GM23338 (cell line): ENCODE measurements at regions not wholly inside any gene's neighbourhood (a gene's known extent, or its start where the extent isn't known, plus 50 kb on each side); places are given as distances from the start of the nearest gene placed in this dataset.

ENCODE experiments used
- ATAC-seq: fragments of 200-7000 bp; cut with Tn5 transposase; 3 replicates; pipeline ENCODE4 v1.9.1; 2020
- DNase-seq: peaks from one replicate; pipeline ENCODE4 v3.0.0-alpha.2; 2015; ENCODE audit warnings: low spot score
- H2AFZ ChIP-seq: fragments of 200-600 bp; sonication (generic); 2 replicates; pipeline ENCODE4 v1.8.0; 2016; ENCODE audit warnings: antibody characterized with exemption, mild to moderate bottlenecking, moderate library complexity
- H3F3A ChIP-seq: fragments of 200-600 bp; sonication (generic); replicated peaks from 2 replicates; pipeline ENCODE4 v1.8.0; 2017; ENCODE audit warnings: antibody characterized with exemption, mixed run types, low read depth
- H3K27ac ChIP-seq: fragments of 200-600 bp; sonication (generic); 2 replicates; pipeline ENCODE4 v1.6.1; 2016; ENCODE audit warnings: low read depth
- H3K27me3 ChIP-seq: fragments of 200-600 bp; sonication (generic); 2 replicates; pipeline ENCODE4 v1.8.0; 2016; ENCODE audit warnings: mild to moderate bottlenecking, mixed run types, moderate library complexity; ENCODE audit not compliant: insufficient read depth
- H3K36me3 ChIP-seq: fragments of 200-600 bp; sonication (generic); 2 replicates; pipeline ENCODE4 v1.8.0; 2016; ENCODE audit warnings: mild to moderate bottlenecking; ENCODE audit not compliant: insufficient read depth
- H3K4me1 ChIP-seq: fragments of 200-600 bp; sonication (generic); 2 replicates; pipeline ENCODE4 v1.8.0; 2016; ENCODE audit warnings: mild to moderate bottlenecking, moderate library complexity; ENCODE audit not compliant: insufficient read depth
- H3K4me2 ChIP-seq: fragments of 200-600 bp; sonication (generic); 2 replicates; pipeline ENCODE4 v1.7.1; 2017; ENCODE audit warnings: mixed run types
- H3K4me3 ChIP-seq: fragments of 200-600 bp; sonication (generic); 2 replicates; pipeline ENCODE4 v1.6.1; 2016; ENCODE audit warnings: mixed run types
- H3K79me2 ChIP-seq: fragments of 200-600 bp; sonication (generic); replicated peaks from 2 replicates; pipeline ENCODE4 v1.8.0; 2017; ENCODE audit warnings: mild to moderate bottlenecking; ENCODE audit not compliant: insufficient read depth
- H3K9me2 ChIP-seq: fragments of 200-600 bp; sonication (generic); 2 replicates; pipeline ENCODE4 v1.8.0; 2017; ENCODE audit not compliant: insufficient read depth
- H4K20me1 ChIP-seq: fragments of 200-600 bp; sonication (generic); replicated peaks from 2 replicates; pipeline ENCODE4 v1.8.0; 2017; ENCODE audit warnings: mild to moderate bottlenecking; ENCODE audit not compliant: insufficient read depth
- H3K27ac Mint-ChIP-seq: 2 replicates; pipeline ENCODE4 v1.8.0; 2020; ENCODE audit warnings: inconsistent platforms, mild to moderate bottlenecking, moderate library complexity, mixed read lengths
- H3K27me3 Mint-ChIP-seq: 3 replicates; pipeline ENCODE4 v1.8.0; 2022; ENCODE audit warnings: low read depth, mild to moderate bottlenecking, moderate library complexity, mixed read lengths, inconsistent platforms; ENCODE audit not compliant: insufficient read depth, poor library complexity
- H3K36me3 Mint-ChIP-seq: 3 replicates; pipeline ENCODE4 v1.8.0; 2021; ENCODE audit warnings: low read depth, mild to moderate bottlenecking, inconsistent platforms, moderate library complexity, mixed read lengths
- H3K4me1 Mint-ChIP-seq: 3 replicates; pipeline ENCODE4 v1.8.0; 2020; ENCODE audit warnings: mild to moderate bottlenecking, inconsistent platforms, mixed read lengths
- H3K4me3 Mint-ChIP-seq: 3 replicates; pipeline ENCODE4 v1.8.0; 2021; ENCODE audit warnings: moderate library complexity, mild to moderate bottlenecking, inconsistent platforms, mixed read lengths
- H3K9me3 Mint-ChIP-seq: 3 replicates; pipeline ENCODE4 v1.8.0; 2020; ENCODE audit warnings: moderate library complexity, mild to moderate bottlenecking, inconsistent platforms, mixed read lengths
- CREB1 ChIP-seq: fragments of 250-450 bp; sonication (Bioruptor Pico); IDR thresholded peaks from 2 replicates; pipeline ENCODE4 v1.5.0; 2020; ENCODE audit warnings: low read depth, mild to moderate bottlenecking, moderate library complexity
- EZH2 ChIP-seq: fragments of 200-600 bp; sonication (generic); IDR thresholded peaks from one replicate; pipeline ENCODE4 v1.8.0; 2017; ENCODE audit warnings: antibody characterized with exemption, mild to moderate bottlenecking, low read depth; ENCODE audit not compliant: unreplicated experiment
- EZH2phosphoT487 ChIP-seq: fragments of 200-600 bp; sonication (generic); IDR thresholded peaks from one replicate; pipeline ENCODE4 v1.8.1; 2018; ENCODE audit warnings: antibody characterized with exemption; ENCODE audit not compliant: unreplicated experiment
- JUNB ChIP-seq: IDR thresholded peaks from one replicate; pipeline ENCODE4 v1.6.1; 2016; ENCODE audit warnings: antibody characterized with exemption; ENCODE audit not compliant: unreplicated experiment
- NANOG ChIP-seq: IDR thresholded peaks from 2 replicates; pipeline ENCODE4 v1.6.1; 2016; ENCODE audit warnings: antibody characterized with exemption, borderline replicate concordance
- POLR2AphosphoS5 ChIP-seq: IDR thresholded peaks from 2 replicates; pipeline ENCODE4 v1.6.1; 2016; ENCODE audit warnings: antibody characterized with exemption, low read depth
- STAT1 ChIP-seq: IDR thresholded peaks from one replicate; pipeline ENCODE4 v1.6.1; 2016; ENCODE audit warnings: antibody characterized with exemption; ENCODE audit not compliant: unreplicated experiment
- ZNF114 ChIP-seq: fragments of 250-450 bp; sonication (Bioruptor Pico); IDR thresholded peaks from 2 replicates; pipeline ENCODE4 v1.5.0; 2020; ENCODE audit warnings: mild to moderate bottlenecking, moderate library complexity
- ZNF331 ChIP-seq: fragments of 250-450 bp; sonication (Bioruptor Pico); IDR thresholded peaks from 2 replicates; pipeline ENCODE4 v1.5.0; 2020; ENCODE audit warnings: low read depth, mild to moderate bottlenecking, moderate library complexity
- TF ChIP-seq, protein P1 (sequence below), 2 experiments: fragments of 200-600 bp in 1 of 2; sonication (generic) in 1 of 2; conservative IDR thresholded peaks; 2 replicates each; pipeline versions ENCODE4 v1.5.1 to v1.6.1; 2016 to 2017; ENCODE audit warnings: antibody characterized with exemption in 2 of 2, low read depth in 2 of 2, mild to moderate bottlenecking in 2 of 2, moderate library complexity in 1 of 2
- TF ChIP-seq, protein P2 (sequence below): IDR thresholded peaks from 2 replicates; pipeline ENCODE4 v1.6.1; 2016; ENCODE audit warnings: antibody characterized with exemption
- TF ChIP-seq, protein P3 (sequence below): fragments of 250-450 bp; sonication (Bioruptor Pico); IDR thresholded peaks from 2 replicates; pipeline ENCODE4 v1.5.0; 2020; ENCODE audit warnings: mild to moderate bottlenecking, moderate library complexity

DNA sequence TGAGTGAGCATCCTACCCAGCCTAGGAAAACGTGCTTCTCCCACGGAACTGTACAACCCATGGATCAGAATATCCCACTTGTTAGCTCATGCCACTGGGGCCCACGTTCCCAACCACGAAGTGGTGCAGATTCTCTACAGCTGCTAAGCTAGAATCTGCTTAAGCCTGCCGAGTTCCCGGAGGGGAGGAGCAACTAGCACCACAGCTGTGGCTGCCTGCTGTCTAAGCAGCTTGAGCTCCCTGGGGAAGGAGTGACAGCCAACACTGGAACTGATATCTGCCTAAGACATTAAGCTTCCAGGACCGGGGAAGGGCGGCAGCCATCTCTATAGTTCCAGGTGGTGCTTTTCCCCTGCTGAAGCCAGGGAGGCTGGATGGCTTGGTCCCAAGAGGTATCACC lies 334.7 kb upstream of the CHRM2 start (continued):
- TF ChIP-seq, protein P1, sequence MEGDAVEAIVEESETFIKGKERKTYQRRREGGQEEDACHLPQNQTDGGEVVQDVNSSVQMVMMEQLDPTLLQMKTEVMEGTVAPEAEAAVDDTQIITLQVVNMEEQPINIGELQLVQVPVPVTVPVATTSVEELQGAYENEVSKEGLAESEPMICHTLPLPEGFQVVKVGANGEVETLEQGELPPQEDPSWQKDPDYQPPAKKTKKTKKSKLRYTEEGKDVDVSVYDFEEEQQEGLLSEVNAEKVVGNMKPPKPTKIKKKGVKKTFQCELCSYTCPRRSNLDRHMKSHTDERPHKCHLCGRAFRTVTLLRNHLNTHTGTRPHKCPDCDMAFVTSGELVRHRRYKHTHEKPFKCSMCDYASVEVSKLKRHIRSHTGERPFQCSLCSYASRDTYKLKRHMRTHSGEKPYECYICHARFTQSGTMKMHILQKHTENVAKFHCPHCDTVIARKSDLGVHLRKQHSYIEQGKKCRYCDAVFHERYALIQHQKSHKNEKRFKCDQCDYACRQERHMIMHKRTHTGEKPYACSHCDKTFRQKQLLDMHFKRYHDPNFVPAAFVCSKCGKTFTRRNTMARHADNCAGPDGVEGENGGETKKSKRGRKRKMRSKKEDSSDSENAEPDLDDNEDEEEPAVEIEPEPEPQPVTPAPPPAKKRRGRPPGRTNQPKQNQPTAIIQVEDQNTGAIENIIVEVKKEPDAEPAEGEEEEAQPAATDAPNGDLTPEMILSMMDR (conservative IDR thresholded peaks at IDR 0.05; ENCODE audit: low read depth in 2 of 2) = no peak

DNA sequence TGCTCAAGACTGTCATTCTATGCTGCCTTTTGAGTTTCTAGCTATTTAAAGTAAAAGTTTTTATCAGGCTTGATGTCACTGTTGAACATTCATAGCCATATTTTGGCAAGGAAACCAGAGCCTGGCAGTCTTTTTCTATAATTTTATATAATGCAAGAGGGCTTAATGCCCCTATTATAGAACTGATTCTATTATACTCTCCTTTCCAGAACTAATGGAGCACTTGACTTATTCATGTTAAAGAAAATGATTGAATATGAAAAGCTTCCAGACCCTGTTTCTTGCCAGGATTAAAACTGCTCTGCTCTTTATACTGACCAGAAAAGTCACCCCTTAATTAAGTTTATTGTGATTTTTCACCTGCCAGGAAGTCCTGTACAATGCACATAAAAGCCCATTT lies 337.6 kb upstream of the CHRM2 start:
- Histone ChIP-seq H3K27ac (no peak overlapping the region), H2AFZ (no peak overlapping the region), H3F3A (no peaks in the 10 kb centered on the region), H3K9me2 (peaks cover 4% of the 10 kb centered on the region; the same call in 1 of the 2 replicates), H3K4me1 (no peaks in the 10 kb centered on the region), H3K79me2 (no peaks in the 10 kb centered on the region), H3K4me2 (no peak overlapping the region), H3K4me3 (no peak overlapping the region), H3K36me3 (no peaks in the 10 kb centered on the region), H3K27me3 (no peaks in the 10 kb centered on the region), H4K20me1 (no peaks in the 10 kb centered on the region)
- no peaks in the 10 kb centered on the region for H3K36me3 Mint-ChIP-seq
- no peak overlapping the region for H3K27ac Mint-ChIP-seq
- H3K9me3 Mint-ChIP-seq = peaks cover 5% of the 10 kb centered on the region; the same call in 1 of the 3 replicates
- H3K4me1 Mint-ChIP-seq = no peaks in the 10 kb centered on the region; the same call in 2 of the 3 replicates
- DNase-seq (no peak), ATAC-seq (no peak)
- H3K27me3 Mint-ChIP-seq = peaks cover 2% of the 10 kb centered on the region
- no peak overlapping the region for H3K4me3 Mint-ChIP-seq
- TF ChIP-seq, protein P2, sequence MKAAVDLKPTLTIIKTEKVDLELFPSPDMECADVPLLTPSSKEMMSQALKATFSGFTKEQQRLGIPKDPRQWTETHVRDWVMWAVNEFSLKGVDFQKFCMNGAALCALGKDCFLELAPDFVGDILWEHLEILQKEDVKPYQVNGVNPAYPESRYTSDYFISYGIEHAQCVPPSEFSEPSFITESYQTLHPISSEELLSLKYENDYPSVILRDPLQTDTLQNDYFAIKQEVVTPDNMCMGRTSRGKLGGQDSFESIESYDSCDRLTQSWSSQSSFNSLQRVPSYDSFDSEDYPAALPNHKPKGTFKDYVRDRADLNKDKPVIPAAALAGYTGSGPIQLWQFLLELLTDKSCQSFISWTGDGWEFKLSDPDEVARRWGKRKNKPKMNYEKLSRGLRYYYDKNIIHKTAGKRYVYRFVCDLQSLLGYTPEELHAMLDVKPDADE = no peak
- TF ChIP-seq EZH2phosphoT487 = no peak
- TF ChIP-seq, protein P1 (conservative IDR thresholded peaks at IDR 0.05; ENCODE audit: low read depth in 2 of 2) = no peak
- TF ChIP-seq, protein P3, sequence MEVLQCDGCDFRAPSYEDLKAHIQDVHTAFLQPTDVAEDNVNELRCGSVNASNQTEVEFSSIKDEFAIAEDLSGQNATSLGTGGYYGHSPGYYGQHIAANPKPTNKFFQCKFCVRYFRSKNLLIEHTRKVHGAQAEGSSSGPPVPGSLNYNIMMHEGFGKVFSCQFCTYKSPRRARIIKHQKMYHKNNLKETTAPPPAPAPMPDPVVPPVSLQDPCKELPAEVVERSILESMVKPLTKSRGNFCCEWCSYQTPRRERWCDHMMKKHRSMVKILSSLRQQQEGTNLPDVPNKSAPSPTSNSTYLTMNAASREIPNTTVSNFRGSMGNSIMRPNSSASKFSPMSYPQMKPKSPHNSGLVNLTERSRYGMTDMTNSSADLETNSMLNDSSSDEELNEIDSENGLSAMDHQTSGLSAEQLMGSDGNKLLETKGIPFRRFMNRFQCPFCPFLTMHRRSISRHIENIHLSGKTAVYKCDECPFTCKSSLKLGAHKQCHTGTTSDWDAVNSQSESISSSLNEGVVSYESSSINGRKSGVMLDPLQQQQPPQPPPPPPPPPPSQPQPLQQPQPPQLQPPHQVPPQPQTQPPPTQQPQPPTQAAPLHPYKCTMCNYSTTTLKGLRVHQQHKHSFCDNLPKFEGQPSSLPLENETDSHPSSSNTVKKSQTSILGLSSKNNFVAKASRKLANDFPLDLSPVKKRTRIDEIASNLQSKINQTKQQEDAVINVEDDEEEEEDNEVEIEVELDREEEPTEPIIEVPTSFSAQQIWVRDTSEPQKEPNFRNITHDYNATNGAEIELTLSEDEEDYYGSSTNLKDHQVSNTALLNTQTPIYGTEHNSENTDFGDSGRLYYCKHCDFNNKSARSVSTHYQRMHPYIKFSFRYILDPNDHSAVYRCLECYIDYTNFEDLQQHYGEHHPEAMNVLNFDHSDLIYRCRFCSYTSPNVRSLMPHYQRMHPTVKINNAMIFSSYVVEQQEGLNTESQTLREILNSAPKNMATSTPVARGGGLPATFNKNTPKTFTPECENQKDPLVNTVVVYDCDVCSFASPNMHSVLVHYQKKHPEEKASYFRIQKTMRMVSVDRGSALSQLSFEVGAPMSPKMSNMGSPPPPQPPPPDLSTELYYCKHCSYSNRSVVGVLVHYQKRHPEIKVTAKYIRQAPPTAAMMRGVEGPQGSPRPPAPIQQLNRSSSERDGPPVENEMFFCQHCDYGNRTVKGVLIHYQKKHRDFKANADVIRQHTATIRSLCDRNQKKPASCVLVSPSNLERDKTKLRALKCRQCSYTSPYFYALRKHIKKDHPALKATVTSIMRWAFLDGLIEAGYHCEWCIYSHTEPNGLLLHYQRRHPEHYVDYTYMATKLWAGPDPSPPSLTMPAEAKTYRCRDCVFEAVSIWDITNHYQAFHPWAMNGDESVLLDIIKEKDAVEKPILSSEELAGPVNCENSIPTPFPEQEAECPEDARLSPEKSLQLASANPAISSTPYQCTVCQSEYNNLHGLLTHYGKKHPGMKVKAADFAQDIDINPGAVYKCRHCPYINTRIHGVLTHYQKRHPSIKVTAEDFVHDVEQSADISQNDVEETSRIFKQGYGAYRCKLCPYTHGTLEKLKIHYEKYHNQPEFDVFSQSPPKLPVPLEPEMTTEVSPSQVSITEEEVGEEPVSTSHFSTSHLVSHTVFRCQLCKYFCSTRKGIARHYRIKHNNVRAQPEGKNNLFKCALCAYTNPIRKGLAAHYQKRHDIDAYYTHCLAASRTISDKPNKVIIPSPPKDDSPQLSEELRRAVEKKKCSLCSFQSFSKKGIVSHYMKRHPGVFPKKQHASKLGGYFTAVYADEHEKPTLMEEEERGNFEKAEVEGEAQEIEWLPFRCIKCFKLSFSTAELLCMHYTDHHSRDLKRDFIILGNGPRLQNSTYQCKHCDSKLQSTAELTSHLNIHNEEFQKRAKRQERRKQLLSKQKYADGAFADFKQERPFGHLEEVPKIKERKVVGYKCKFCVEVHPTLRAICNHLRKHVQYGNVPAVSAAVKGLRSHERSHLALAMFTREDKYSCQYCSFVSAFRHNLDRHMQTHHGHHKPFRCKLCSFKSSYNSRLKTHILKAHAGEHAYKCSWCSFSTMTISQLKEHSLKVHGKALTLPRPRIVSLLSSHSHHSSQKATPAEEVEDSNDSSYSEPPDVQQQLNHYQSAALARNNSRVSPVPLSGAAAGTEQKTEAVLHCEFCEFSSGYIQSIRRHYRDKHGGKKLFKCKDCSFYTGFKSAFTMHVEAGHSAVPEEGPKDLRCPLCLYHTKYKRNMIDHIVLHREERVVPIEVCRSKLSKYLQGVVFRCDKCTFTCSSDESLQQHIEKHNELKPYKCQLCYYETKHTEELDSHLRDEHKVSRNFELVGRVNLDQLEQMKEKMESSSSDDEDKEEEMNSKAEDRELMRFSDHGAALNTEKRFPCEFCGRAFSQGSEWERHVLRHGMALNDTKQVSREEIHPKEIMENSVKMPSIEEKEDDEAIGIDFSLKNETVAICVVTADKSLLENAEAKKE (CRISPR knock-in tag) = no peak
- TF ChIP-seq NANOG = no peak
- no peak for TF ChIP-seq EZH2
- TF ChIP-seq STAT1 = no peak
- TF ChIP-seq ZNF114 = no peak
- no peak for TF ChIP-seq CREB1 (CRISPR knock-in tag)
- no peak for TF ChIP-seq JUNB
- no peak for TF ChIP-seq ZNF331 (CRISPR knock-in tag)
- TF ChIP-seq POLR2AphosphoS5 = no peak
